HG03378 (cell line): ENCODE measurements at regions not wholly inside any gene's neighbourhood (a gene's known extent, or its start where the extent isn't known, plus 50 kb on each side); places are given as distances from the start of the nearest gene placed in this dataset.

Source experiments
- ATAC-seq: cut with Tn5 transposase; IDR thresholded peaks from one replicate; pipeline ENCODE4 v1.9.1; 2021; ENCODE audit warnings: mild to moderate bottlenecking, moderate library complexity; ENCODE audit not compliant: unreplicated experiment

- ATAC-seq = peak; percentile 91
Measured at GRCh38 chr4:95599777-95600400, 51.1 kb upstream of the UNC5C start.
